ENCODE measurements at regions not wholly inside any gene's neighbourhood (a gene's known extent, or its start where the extent isn't known, plus 50 kb on each side); places are given as distances from the start of the nearest gene placed in this dataset.

GRCh38 chr18:78625847-78626246, 353.8 kb upstream of the SALL3 start:
- Histone ChIP-seq H3K4me3 (ENCODE audit: low read depth, low read length) (no peak overlapping the region), H3K27me3 (ENCODE audit: control insufficient read depth, insufficient read depth, low read length) (no peaks in the 10 kb centered on the region), H3K36me3 (ENCODE audit: control insufficient read depth, insufficient read depth, low read length) (no peaks in the 10 kb centered on the region)
- DNase-seq (ENCODE audit: low read depth), result no peak
- TF ChIP-seq CTCF (IDR thresholded peaks at IDR 0.05; ENCODE audit: insufficient read depth, low read length, poor library complexity, severe bottlenecking), result no peak

- no peak for TF ChIP-seq CTCF (IDR thresholded peaks at IDR 0.05; ENCODE audit: insufficient read depth, low read length, poor library complexity, severe bottlenecking)
- Histone ChIP-seq H3K36me3 (ENCODE audit: control insufficient read depth, insufficient read depth, low read length) (no peaks in the 10 kb centered on the region), H3K27me3 (ENCODE audit: control insufficient read depth, insufficient read depth, low read length) (no peaks in the 10 kb centered on the region), H3K4me3 (ENCODE audit: low read depth, low read length) (no peak overlapping the region)
- DNase-seq (ENCODE audit: low read depth), result no peak
Measured at GRCh38 chr18:78627551-78628346, 351.9 kb upstream of the SALL3 start.

GRCh38 chr18:78629426-78629825, 350.2 kb upstream of the SALL3 start:
- TF ChIP-seq CTCF (IDR thresholded peaks at IDR 0.05; ENCODE audit: insufficient read depth, low read length, poor library complexity, severe bottlenecking), result no peak
- DNase-seq (ENCODE audit: low read depth), result no peak
- no peaks in the 10 kb centered on the region for H3K27me3 ChIP-seq (ENCODE audit: control insufficient read depth, insufficient read depth, low read length)
- no peaks in the 10 kb centered on the region for H3K36me3 ChIP-seq (ENCODE audit: control insufficient read depth, insufficient read depth, low read length)
- no peak overlapping the region for H3K4me3 ChIP-seq (ENCODE audit: low read depth, low read length)

- H3K36me3 ChIP-seq (ENCODE audit: control insufficient read depth, insufficient read depth, low read length), result no peaks in the 10 kb centered on the region
- no peak for TF ChIP-seq CTCF (IDR thresholded peaks at IDR 0.05; ENCODE audit: insufficient read depth, low read length, poor library complexity, severe bottlenecking)
- no peaks in the 10 kb centered on the region for H3K27me3 ChIP-seq (ENCODE audit: control insufficient read depth, insufficient read depth, low read length)
- DNase-seq (ENCODE audit: low read depth), result no peak
- no peak overlapping the region for H3K4me3 ChIP-seq (ENCODE audit: low read depth, low read length)
Measured at GRCh38 chr18:78630356-78630755, 349.3 kb upstream of the SALL3 start.

GRCh38 chr18:78630981-78631510, 348.6 kb upstream of the SALL3 start:
- Histone ChIP-seq H3K36me3 (ENCODE audit: control insufficient read depth, insufficient read depth, low read length) (no peaks in the 10 kb centered on the region), H3K27me3 (ENCODE audit: control insufficient read depth, insufficient read depth, low read length) (no peaks in the 10 kb centered on the region), H3K4me3 (ENCODE audit: low read depth, low read length) (no peak overlapping the region)
- DNase-seq (ENCODE audit: low read depth), result no peak
- no peak for TF ChIP-seq CTCF (IDR thresholded peaks at IDR 0.05; ENCODE audit: insufficient read depth, low read length, poor library complexity, severe bottlenecking)
